ENCODE measurements at regions not wholly inside any gene's neighbourhood (a gene's known extent, or its start where the extent isn't known, plus 50 kb on each side); places are given as distances from the start of the nearest gene placed in this dataset.

DNA sequence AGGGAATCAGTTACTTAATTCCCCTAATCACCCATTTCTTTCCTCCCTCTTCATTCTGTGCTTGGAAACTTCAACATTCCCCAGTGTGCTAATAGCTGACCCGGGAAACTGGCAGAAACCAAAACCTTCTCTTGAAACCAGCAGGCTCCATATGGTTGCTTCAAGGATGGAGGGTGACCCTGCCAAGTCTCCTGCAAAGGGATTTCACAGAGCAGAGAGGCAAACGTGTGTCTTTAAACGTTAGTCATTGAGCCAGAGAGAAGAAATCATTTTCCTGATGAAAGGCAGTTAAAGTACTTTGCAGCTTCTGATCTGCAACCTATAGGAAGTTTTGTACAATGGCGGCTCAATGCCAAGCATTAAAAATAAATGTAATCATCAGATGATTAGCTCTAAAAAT is 220.9 kb downstream of the POU4F1 start:
- Histone ChIP-seq H3K36me3 (ENCODE audit: control insufficient read depth in 4 of 4, insufficient read depth in 4 of 4, low read length in 4 of 4) (no peaks in the 10 kb centered on the region), H3K4me3 (no peak overlapping the region), H3K9ac (ENCODE audit: insufficient read depth in 1 of 2, low read length in 2 of 2) (no peak overlapping the region), H3K27ac (ENCODE audit: low read depth in 1 of 2, low read length in 1 of 2) (no peak overlapping the region), H3K27me3 (ENCODE audit: control insufficient read depth in 3 of 3, insufficient read depth in 3 of 3, low read length in 2 of 3) (no peaks in the 10 kb centered on the region), H3K4me1 (ENCODE audit: control insufficient read depth in 5 of 5, insufficient read depth in 5 of 5, low read length in 5 of 5) (peaks cover 0 to 33% (median 11%) of the 10 kb centered on the region in 5 donors), H3K9me3 (ENCODE audit: control insufficient read depth in 4 of 4, insufficient read depth in 3 of 4, low read length in 3 of 4) (no peaks in the 10 kb centered on the region)
- ATAC-seq (ENCODE audit: insufficient read depth, low FRiP score) (no peak), DNase-seq (peak; percentile 75 to 91 (median 90))
- WGBS, 2 donors, result 48 to 62% methylated on average over 4 of the region's 4 CpGs
- TF ChIP-seq CTCF (IDR thresholded peaks at IDR 0.05; ENCODE audit: control extremely low read depth, extremely low read depth), result no peak

- no peak for DNase-seq
- no peaks in the 10 kb centered on the region for H3K36me3 ChIP-seq (ENCODE audit: control insufficient read depth in 4 of 4, insufficient read depth in 4 of 4, low read length in 4 of 4)
- peaks cover 0 to 10% (median 2%) of the 10 kb centered on the region in 5 donors for H3K4me1 ChIP-seq (ENCODE audit: control insufficient read depth in 5 of 5, insufficient read depth in 5 of 5, low read length in 5 of 5)
- no peaks in the 10 kb centered on the region for H3K27me3 ChIP-seq (ENCODE audit: control insufficient read depth in 3 of 3, insufficient read depth in 3 of 3, low read length in 2 of 3)
- H3K9me3 ChIP-seq (ENCODE audit: control insufficient read depth in 4 of 4, insufficient read depth in 3 of 4, low read length in 3 of 4), result no peaks in the 10 kb centered on the region
- TF ChIP-seq CTCF (IDR thresholded peaks at IDR 0.05; ENCODE audit: control extremely low read depth, extremely low read depth), result no peak
- ATAC-seq (ENCODE audit: insufficient read depth, low FRiP score), result no peak
- H3K27ac ChIP-seq (ENCODE audit: low read depth in 1 of 2, low read length in 1 of 2), result no peak overlapping the region
- WGBS, 2 donors, result 70 to 76% methylated on average over 4 of the region's 4 CpGs
- no peak overlapping the region for H3K4me3 ChIP-seq
- no peak overlapping the region for H3K9ac ChIP-seq (ENCODE audit: insufficient read depth in 1 of 2, low read length in 2 of 2)
These were observed 226.5 kb downstream of the POU4F1 start for GRCh38 chr13:78376822-78377221.

- no peaks in the 10 kb centered on the region for H3K27me3 ChIP-seq (ENCODE audit: control insufficient read depth in 3 of 3, insufficient read depth in 3 of 3, low read length in 2 of 3)
- H3K9me3 ChIP-seq (ENCODE audit: control insufficient read depth in 4 of 4, insufficient read depth in 3 of 4, low read length in 3 of 4), result no peaks in the 10 kb centered on the region
- ATAC-seq (ENCODE audit: insufficient read depth, low FRiP score) (no peak), DNase-seq (peak in 1 of 3 donors; percentile 12)
- peaks cover 0 to 5% (median 0%) of the 10 kb centered on the region in 5 donors for H3K4me1 ChIP-seq (ENCODE audit: control insufficient read depth in 5 of 5, insufficient read depth in 5 of 5, low read length in 5 of 5)
- no peak overlapping the region for H3K9ac ChIP-seq (ENCODE audit: insufficient read depth in 1 of 2, low read length in 2 of 2)
- no peak overlapping the region for H3K27ac ChIP-seq (ENCODE audit: low read depth in 1 of 2, low read length in 1 of 2)
- 49 to 60% methylated on average over 2 of the region's 2 CpGs for WGBS, 2 donors
- no peak overlapping the region for H3K4me3 ChIP-seq
- H3K36me3 ChIP-seq (ENCODE audit: control insufficient read depth in 4 of 4, insufficient read depth in 4 of 4, low read length in 4 of 4), result no peaks in the 10 kb centered on the region
- no peak for TF ChIP-seq CTCF (IDR thresholded peaks at IDR 0.05; ENCODE audit: control extremely low read depth, extremely low read depth)
These were observed 227.3 kb downstream of the POU4F1 start for GRCh38 chr13:78376033-78376432.

DNA sequence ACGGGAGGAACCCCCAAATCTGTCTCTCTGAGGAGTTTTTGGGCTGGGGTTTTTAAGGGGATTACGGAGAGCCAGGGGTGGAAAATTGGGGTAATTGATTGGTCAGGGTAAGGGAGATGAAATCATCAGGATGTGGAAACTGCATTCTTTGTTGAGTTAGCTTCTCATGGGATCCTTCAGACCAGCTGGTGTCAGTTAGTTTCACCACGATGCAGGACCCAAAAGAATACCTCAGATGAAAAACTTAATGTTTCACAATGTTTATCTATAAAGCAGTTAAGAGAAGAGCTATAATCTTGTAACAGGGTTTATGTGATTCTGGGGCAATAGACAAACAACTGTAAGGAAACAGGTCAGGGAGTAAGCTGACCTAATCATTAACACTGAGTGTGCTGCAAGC is 230.8 kb downstream of the POU4F1 start:
- no peaks in the 10 kb centered on the region for H3K27me3 ChIP-seq (ENCODE audit: control insufficient read depth in 3 of 3, insufficient read depth in 3 of 3, low read length in 2 of 3)
- no peak for ATAC-seq (ENCODE audit: insufficient read depth, low FRiP score)
- H3K4me1 ChIP-seq (ENCODE audit: control insufficient read depth in 5 of 5, insufficient read depth in 5 of 5, low read length in 5 of 5), result peaks cover 0 to 5% (median 0%) of the 10 kb centered on the region in 5 donors
- no peak for TF ChIP-seq CTCF (IDR thresholded peaks at IDR 0.05; ENCODE audit: control extremely low read depth, extremely low read depth)
- peak; percentile 50 to 77 (median 74) for DNase-seq
- H3K36me3 ChIP-seq (ENCODE audit: control insufficient read depth in 4 of 4, insufficient read depth in 4 of 4, low read length in 4 of 4), result no peaks in the 10 kb centered on the region
- no peak overlapping the region for H3K27ac ChIP-seq (ENCODE audit: low read depth in 1 of 2, low read length in 1 of 2)
- H3K9me3 ChIP-seq (ENCODE audit: control insufficient read depth in 4 of 4, insufficient read depth in 3 of 4, low read length in 3 of 4), result no peaks in the 10 kb centered on the region
- peak overlapping the region in 1 of 2 donors; percentile 23 for H3K9ac ChIP-seq (ENCODE audit: insufficient read depth in 1 of 2, low read length in 2 of 2)
- no peak overlapping the region for H3K4me3 ChIP-seq
- 62 to 75% methylated on average over 3 of the region's 3 CpGs for WGBS, 2 donors
